AG04449 (cell line): ENCODE measurements at regions not wholly inside any gene's neighbourhood (a gene's known extent, or its start where the extent isn't known, plus 50 kb on each side); places are given as distances from the start of the nearest gene placed in this dataset.

ENCODE experiments used
- CTCF ChIA-PET: fragments of 350-600 bp; formaldehyde crosslinking; extraction: SDS; loops from one replicate; lab custom pipeline; 2021; ENCODE audit warnings: antibody characterized with exemption; lab: Yijun Ruan, JAX
- POLR2A ChIA-PET: fragments of 400-600, 350-600 bp; formaldehyde crosslinking; extraction: SDS; loops from one replicate; lab custom pipeline; 2020; ENCODE audit warnings: antibody characterized with exemption, inconsistent platforms; lab: Yijun Ruan, JAX
- DNase-seq: peaks from one replicate; pipeline ENCODE4 v3.0.0-alpha.2; 2010; ENCODE audit warnings: low read depth, low spot score
- H3K4me3 ChIP-seq: 2 replicates; pipeline ENCODE4 v1.5.1; 2011; ENCODE audit warnings: low read depth, mild to moderate bottlenecking, control low read depth, low read length
- CTCF ChIP-seq: IDR thresholded peaks from one replicate; pipeline ENCODE4 v1.5.1; 2011; ENCODE audit warnings: mild to moderate bottlenecking, moderate library complexity, low read length, control low read depth, inconsistent platforms; ENCODE audit not compliant: insufficient read depth; ENCODE audit errors: missing control alignments

- TF ChIP-seq CTCF: no peak
- ChIA-PET CTCF (no interaction called here), POLR2A (no interaction called here)
- no peak overlapping the region for H3K4me3 ChIP-seq
- DNase-seq: peak; percentile 26
These were observed 188.4 kb downstream of the PPP1R3A start for GRCh38 chr7:113730309-113730955.

GRCh38 chr7:113727486-113727885, 191.3 kb downstream of the PPP1R3A start:
- no peak overlapping the region for H3K4me3 ChIP-seq
- ChIA-PET POLR2A (no interaction called here), CTCF (interaction anchor here (1.8 kb wide), 1 partner anchor 17 kb away, joined by 14 read pairs; no protein-coding TSS in a partner anchor)
- no peak for TF ChIP-seq CTCF
- DNase-seq: no peak

GRCh38 chr7:113722006-113722405, 196.8 kb downstream of the PPP1R3A start:
- ChIA-PET POLR2A (no interaction called here), CTCF (interaction anchor here (1.8 kb wide), 1 partner anchor 11 kb away, joined by 8 read pairs; no protein-coding TSS in a partner anchor)
- TF ChIP-seq CTCF: no peak
- H3K4me3 ChIP-seq: no peak overlapping the region
- DNase-seq: no peak

GRCh38 chr7:113717739-113718138, 201.1 kb downstream of the PPP1R3A start:
- DNase-seq: no peak
- H3K4me3 ChIP-seq: no peak overlapping the region
- POLR2A ChIA-PET: no interaction called here
- TF ChIP-seq CTCF: no peak
- CTCF ChIA-PET: interaction anchor here (1.5 kb wide), 1 partner anchor 11 kb away, joined by 4 read pairs; no protein-coding TSS in a partner anchor

- POLR2A ChIA-PET: no interaction called here
- no peak for TF ChIP-seq CTCF
- CTCF ChIA-PET: interaction anchor here (1.1 to 1.3 kb wide), 2 partner anchors 8 to 19 kb away, joined by 4 read pairs; no protein-coding TSS in a partner anchor
- no peak overlapping the region for H3K4me3 ChIP-seq
- no peak for DNase-seq
These were observed 202.6 kb downstream of the PPP1R3A start for GRCh38 chr7:113715981-113716856.

GRCh38 chr7:113715262-113715661, 203.5 kb downstream of the PPP1R3A start:
- CTCF ChIA-PET: no interaction called here
- TF ChIP-seq CTCF: no peak

More at GRCh38 chr7:113715262-113715661, 203.5 kb downstream of the PPP1R3A start:
- POLR2A ChIA-PET: no interaction called here
- H3K4me3 ChIP-seq: no peak overlapping the region
- no peak for DNase-seq
